ENCODE measurements at regions not wholly inside any gene's neighbourhood (a gene's known extent, or its start where the extent isn't known, plus 50 kb on each side); places are given as distances from the start of the nearest gene placed in this dataset.

- no peak for DNase-seq (ENCODE audit: extremely low read depth in 1 of 2, low read depth in 1 of 2)
These were observed 98.7 kb upstream of the NPTX2 start for GRCh38 chr7:98518159-98518947.

- DNase-seq (ENCODE audit: extremely low read depth in 1 of 2, low read depth in 1 of 2), result no peak
These were observed 101.9 kb upstream of the NPTX2 start for GRCh38 chr7:98515201-98515600.

GRCh38 chr7:98514211-98515031 is 102.7 kb upstream of the NPTX2 start:
- DNase-seq (ENCODE audit: extremely low read depth in 1 of 2, low read depth in 1 of 2), result no peak

DNA sequence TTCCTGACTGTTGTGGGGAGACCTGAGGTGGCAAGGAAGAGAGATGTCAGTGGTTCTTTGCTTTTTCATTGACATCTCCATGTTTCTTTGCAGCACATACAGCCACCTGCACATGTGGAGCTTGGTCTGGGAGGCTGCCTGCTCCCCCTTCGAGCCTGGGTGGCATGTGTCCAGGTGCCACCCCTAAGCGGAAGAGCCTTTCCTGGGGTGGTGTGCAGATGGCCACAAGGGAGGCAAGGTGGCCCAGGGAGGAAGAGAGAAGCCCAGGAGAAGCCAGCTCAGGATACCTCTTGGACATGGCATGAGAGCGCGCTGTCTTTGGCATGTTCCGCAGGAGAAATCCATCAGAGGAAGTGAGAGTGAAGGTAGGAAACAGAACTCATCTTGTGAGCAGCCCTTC is 105.9 kb upstream of the NPTX2 start:
- no peak for DNase-seq (ENCODE audit: extremely low read depth in 1 of 2, low read depth in 1 of 2)

DNA sequence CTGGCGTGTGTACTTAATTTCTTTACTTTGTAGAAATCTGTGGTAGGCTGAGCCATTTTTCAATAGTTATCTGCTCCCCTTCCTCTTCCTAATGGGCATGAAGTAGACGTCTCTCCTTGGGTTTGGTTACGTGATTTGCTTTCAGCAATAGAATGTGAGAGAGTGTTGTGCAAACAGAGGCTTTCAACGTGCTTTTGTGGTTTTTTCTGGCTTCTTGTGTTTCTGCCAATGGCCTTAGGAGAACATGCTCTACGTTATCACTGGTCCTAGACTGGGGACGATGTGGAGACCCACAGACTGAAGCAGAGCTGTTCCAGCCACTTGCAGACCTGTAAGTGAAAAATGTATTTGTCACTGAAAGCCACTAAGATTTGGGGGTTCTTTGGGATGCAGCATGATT is 107.2 kb upstream of the NPTX2 start:
- no peak for DNase-seq (ENCODE audit: extremely low read depth in 1 of 2, low read depth in 1 of 2)

- DNase-seq (ENCODE audit: extremely low read depth in 1 of 2, low read depth in 1 of 2), result no peak
These were observed 105.6 kb upstream of the BAIAP2L1 start for GRCh38 chr7:98506471-98506870.

GRCh38 chr7:98500764-98501163 is 99.9 kb upstream of the BAIAP2L1 start:
- DNase-seq (ENCODE audit: extremely low read depth in 1 of 2, low read depth in 1 of 2), result no peak

DNA sequence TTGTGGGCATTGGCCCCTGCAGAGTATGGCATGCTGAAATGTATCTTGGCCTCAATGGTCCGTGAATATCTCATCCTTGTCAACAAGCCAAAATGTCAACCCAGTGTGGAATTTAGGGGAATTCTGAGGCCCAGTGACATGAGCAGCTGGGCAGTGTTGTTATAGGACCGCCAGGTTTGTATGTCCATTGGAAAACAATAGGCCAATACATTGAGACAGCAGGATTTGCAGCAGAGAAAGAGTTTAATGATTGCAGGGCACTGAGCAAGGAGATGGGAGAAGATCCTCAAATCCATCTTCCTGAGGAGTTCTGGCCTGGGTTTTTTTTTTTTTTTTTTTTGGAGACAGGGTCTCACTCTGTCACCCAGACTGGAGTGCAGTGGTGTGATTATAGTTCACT is 95.7 kb upstream of the BAIAP2L1 start:
- no peak for DNase-seq (ENCODE audit: extremely low read depth in 1 of 2, low read depth in 1 of 2)

DNA sequence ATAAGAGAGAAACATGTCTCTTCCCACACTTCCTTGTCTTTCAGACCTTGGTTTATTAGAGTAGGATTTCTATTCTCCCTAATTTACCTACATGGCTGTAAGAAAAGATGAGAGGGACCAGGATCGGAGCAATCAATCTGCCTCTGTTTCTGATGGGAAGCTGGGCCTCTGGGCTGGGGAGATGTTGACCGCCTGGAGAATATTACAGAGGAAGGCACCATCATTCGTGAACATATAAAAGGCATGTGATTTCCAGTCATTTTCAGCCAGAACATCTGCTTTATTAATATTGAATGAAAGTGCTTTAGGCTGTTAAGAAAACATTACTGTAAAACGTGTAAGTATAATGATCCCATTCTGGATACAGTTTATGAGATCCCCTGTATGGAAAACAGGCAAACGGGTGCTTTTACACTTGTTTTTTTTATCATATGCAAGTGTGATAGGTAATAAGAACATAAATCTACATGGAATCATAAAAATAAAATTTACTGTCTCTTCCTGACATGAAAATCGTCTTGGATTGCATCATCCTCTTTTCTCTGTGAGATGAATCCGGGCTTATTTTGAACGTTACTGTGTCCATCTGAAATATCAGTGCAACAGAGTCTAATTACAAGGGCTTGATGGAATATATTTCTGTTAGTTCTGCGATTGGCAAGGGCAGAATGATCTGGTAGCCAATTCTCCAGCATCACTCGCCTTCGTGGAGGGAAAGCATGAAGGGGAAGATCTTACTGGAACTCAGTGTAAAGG is 94.5 kb upstream of the BAIAP2L1 start:
- DNase-seq (ENCODE audit: extremely low read depth in 1 of 2, low read depth in 1 of 2), result no peak

GRCh38 chr7:98493030-98493778 is 92.3 kb upstream of the BAIAP2L1 start:
- no peak for DNase-seq (ENCODE audit: extremely low read depth in 1 of 2, low read depth in 1 of 2)

DNA sequence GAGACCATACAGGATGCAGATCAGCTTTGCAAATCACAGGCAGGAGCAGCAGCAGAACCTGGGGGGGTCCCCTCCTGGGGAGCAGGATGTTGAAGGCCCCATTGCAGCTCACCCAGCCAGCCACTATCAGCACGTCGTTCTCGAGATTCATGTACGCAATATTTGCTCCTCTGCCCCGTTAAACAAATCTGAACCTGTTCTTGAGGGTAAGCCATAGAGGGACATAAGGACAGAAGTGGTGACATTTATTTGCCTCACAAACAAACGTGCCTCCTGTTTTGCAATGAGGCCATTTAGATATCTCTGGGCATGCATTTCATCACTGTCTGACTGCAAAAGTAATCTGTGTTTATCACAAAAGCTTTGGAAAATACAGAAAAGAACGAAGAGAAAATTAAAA is 87.3 kb upstream of the BAIAP2L1 start:
- DNase-seq (ENCODE audit: extremely low read depth in 1 of 2, low read depth in 1 of 2), result no peak

- no peak for DNase-seq (ENCODE audit: extremely low read depth in 1 of 2, low read depth in 1 of 2)
These were observed 83.2 kb upstream of the BAIAP2L1 start for GRCh38 chr7:98483964-98484545.

DNA sequence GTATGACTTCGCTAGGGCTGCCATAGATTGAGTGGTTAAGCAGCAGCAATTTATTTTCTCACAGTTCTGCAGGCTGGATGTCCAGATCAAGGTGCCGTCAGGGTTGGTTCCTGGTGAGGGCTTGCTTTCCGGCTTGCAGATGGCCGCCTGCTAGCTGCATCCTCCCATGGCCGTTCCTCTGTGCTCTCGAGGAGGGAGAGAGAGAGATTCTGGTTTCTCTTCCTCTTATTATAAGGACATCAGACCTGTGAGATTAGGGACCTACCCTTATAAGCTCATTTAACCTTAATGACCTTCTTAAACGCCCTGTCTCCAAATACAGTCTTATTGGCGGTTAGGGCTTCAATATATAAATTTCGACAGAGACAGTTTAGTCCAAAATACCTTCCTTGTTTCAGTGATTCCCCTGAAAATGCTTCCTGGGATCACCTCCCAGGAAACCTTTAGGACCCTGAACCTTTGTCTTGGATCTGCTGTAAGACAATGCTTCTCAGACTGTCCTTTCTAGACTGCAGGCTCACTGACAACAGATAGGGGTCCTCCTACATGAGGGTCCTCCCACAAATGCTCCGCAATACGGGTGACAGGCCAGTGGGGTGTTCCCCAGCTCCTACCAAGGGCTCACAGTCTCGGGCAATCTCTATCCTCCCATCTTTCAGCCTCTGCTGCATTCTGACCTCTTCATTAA is 82.5 kb upstream of the BAIAP2L1 start:
- no peak for DNase-seq (ENCODE audit: extremely low read depth in 1 of 2, low read depth in 1 of 2)

DNA sequence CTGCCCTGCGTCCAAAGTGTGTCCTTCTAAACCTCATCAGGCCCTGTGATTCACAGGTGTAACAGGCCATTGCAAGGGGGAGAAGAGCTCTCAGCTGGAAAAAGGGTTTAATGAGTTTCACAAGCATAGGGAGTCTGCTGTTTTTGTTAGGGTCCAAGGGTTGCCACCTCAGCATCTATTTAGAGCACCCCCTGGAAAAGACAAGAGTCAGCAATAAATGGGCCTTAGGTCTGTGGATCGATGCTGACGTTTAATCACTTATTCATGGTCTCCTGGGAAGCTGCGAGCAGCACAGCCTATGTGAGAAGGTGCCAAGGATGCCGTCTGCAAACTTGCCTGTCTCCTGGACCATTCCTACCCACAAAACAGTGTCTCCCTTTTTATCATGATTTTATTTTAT is 78.4 kb upstream of the BAIAP2L1 start:
- DNase-seq (ENCODE audit: extremely low read depth in 1 of 2, low read depth in 1 of 2), result no peak

- no peak for DNase-seq (ENCODE audit: extremely low read depth in 1 of 2, low read depth in 1 of 2)
These were observed 74.5 kb upstream of the BAIAP2L1 start for GRCh38 chr7:98475352-98475751.

DNA sequence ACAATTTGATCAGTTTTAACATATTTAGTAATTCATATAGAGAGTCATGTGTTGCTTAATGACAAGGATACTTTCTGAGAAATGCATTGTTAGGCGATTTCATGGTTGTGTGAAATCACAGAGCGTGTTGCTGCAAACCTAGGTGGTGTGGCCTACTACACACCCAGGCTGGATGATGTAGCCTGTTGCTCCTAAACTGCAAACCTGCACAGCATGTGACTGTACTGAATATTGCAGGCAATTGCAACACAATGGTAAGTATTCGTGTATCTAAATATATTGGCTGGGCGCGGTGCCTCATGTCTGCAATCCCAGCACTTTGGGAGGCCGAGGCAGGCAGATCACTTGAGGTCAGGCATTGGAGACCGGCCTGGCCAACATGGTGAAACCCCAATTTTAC is 73.7 kb upstream of the BAIAP2L1 start:
- DNase-seq (ENCODE audit: extremely low read depth in 1 of 2, low read depth in 1 of 2), result no peak

GRCh38 chr7:98472521-98472954 is 71.6 kb upstream of the BAIAP2L1 start:
- DNase-seq (ENCODE audit: extremely low read depth in 1 of 2, low read depth in 1 of 2), result no peak

- DNase-seq (ENCODE audit: extremely low read depth in 1 of 2, low read depth in 1 of 2), result peak in 1 of 2 donors; percentile 2
These were observed 69.8 kb upstream of the BAIAP2L1 start for GRCh38 chr7:98470485-98471240.

DNA sequence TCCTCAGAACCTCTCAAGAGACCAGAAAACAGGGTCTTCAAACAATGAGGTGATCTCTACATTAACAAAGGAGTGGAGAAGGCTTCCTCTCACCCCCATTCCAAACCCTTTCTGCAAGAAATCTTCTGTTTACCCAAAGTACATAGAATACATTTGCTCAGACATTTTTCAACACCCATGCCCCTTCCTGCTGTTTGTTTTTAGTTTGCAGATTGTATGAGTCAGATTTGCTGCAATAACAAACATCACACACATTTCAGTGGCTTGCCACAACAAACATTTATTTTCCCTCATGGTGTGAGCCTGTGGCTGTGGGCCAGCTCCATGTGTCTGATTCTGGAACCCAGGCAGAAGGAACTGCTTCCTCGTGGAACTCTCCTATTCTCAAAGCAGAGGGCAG is 68.2 kb upstream of the BAIAP2L1 start:
- DNase-seq (ENCODE audit: extremely low read depth in 1 of 2, low read depth in 1 of 2), result no peak
